ENCODE measurements at regions not wholly inside any gene's neighbourhood (a gene's known extent, or its start where the extent isn't known, plus 50 kb on each side); places are given as distances from the start of the nearest gene placed in this dataset.

DNA sequence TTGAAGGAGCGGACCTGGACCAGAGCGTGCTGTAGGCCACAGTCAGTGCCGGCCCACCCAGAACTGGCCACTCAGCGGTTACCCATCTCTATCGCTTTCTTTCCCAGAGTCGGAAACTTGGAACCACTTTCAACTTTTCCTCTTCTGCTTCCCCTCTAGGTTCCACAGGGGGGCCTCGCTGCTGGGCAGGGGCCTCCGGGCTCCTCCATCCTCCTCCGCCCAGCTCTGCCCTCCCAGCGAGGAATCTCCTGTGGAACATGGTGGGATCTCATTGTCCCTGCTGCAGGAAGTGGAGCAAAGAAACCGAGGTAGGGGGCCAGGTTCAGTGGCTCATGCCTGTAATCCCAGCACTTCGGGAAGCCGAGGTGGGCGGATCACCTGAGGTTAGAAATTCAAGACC, 139.2 kb downstream of the ETS2 start:
- TF ChIP-seq, protein P1, sequence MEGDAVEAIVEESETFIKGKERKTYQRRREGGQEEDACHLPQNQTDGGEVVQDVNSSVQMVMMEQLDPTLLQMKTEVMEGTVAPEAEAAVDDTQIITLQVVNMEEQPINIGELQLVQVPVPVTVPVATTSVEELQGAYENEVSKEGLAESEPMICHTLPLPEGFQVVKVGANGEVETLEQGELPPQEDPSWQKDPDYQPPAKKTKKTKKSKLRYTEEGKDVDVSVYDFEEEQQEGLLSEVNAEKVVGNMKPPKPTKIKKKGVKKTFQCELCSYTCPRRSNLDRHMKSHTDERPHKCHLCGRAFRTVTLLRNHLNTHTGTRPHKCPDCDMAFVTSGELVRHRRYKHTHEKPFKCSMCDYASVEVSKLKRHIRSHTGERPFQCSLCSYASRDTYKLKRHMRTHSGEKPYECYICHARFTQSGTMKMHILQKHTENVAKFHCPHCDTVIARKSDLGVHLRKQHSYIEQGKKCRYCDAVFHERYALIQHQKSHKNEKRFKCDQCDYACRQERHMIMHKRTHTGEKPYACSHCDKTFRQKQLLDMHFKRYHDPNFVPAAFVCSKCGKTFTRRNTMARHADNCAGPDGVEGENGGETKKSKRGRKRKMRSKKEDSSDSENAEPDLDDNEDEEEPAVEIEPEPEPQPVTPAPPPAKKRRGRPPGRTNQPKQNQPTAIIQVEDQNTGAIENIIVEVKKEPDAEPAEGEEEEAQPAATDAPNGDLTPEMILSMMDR (IDR thresholded peaks at IDR 0.05; ENCODE audit: low read depth, low read length): no peak
- TF ChIP-seq POLR2A (IDR thresholded peaks at IDR 0.05; ENCODE audit: extremely low read depth, insufficient read length): no peak
- TF ChIP-seq, protein P2, sequence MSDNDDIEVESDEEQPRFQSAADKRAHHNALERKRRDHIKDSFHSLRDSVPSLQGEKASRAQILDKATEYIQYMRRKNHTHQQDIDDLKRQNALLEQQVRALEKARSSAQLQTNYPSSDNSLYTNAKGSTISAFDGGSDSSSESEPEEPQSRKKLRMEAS (IDR thresholded peaks at IDR 0.05; ENCODE audit: low read depth, low read length): no peak
